ENCODE measurements at regions not wholly inside any gene's neighbourhood (a gene's known extent, or its start where the extent isn't known, plus 50 kb on each side); places are given as distances from the start of the nearest gene placed in this dataset.

- TF ChIP-seq, protein P1, sequence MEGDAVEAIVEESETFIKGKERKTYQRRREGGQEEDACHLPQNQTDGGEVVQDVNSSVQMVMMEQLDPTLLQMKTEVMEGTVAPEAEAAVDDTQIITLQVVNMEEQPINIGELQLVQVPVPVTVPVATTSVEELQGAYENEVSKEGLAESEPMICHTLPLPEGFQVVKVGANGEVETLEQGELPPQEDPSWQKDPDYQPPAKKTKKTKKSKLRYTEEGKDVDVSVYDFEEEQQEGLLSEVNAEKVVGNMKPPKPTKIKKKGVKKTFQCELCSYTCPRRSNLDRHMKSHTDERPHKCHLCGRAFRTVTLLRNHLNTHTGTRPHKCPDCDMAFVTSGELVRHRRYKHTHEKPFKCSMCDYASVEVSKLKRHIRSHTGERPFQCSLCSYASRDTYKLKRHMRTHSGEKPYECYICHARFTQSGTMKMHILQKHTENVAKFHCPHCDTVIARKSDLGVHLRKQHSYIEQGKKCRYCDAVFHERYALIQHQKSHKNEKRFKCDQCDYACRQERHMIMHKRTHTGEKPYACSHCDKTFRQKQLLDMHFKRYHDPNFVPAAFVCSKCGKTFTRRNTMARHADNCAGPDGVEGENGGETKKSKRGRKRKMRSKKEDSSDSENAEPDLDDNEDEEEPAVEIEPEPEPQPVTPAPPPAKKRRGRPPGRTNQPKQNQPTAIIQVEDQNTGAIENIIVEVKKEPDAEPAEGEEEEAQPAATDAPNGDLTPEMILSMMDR (conservative IDR thresholded peaks at IDR 0.05; ENCODE audit: low read length): no peak
- TF ChIP-seq EZH2phosphoT487 (IDR thresholded peaks at IDR 0.05; ENCODE audit: borderline replicate concordance): no peak
Observed at GRCh38 chr3:23666818-23667217, 138.9 kb upstream of the UBE2E1 start.

Data from Loucy (cell line).